ENCODE measurements at regions not wholly inside any gene's neighbourhood (a gene's known extent, or its start where the extent isn't known, plus 50 kb on each side); places are given as distances from the start of the nearest gene placed in this dataset.

- no peak for DNase-seq (ENCODE audit: low spot score)
- no peak for ATAC-seq (ENCODE audit: low read depth)
- Histone ChIP-seq H3K27me3 (ENCODE audit: insufficient read depth, poor library complexity, severe bottlenecking) (no peaks in the 10 kb centered on the region), H3K4me3 (ENCODE audit: severe bottlenecking) (no peak overlapping the region), H3K9me3 (ENCODE audit: severe bottlenecking) (no peaks in the 10 kb centered on the region), H3K36me3 (ENCODE audit: low read depth) (no peaks in the 10 kb centered on the region), H3K4me1 (ENCODE audit: insufficient read depth, poor library complexity, severe bottlenecking) (no peaks in the 10 kb centered on the region), H3K27ac (ENCODE audit: poor library complexity, severe bottlenecking) (no peak overlapping the region)
- TF ChIP-seq CTCF (IDR thresholded peaks at IDR 0.05; ENCODE audit: poor library complexity, severe bottlenecking) = no peak
Measured at GRCh38 chr4:116346750-116347149, 738.6 kb downstream of the TRAM1L1 start.

- DNase-seq (ENCODE audit: low spot score) (no peak), ATAC-seq (ENCODE audit: low read depth) (no peak)
- H3K4me1 ChIP-seq (ENCODE audit: insufficient read depth, poor library complexity, severe bottlenecking) = no peaks in the 10 kb centered on the region
- no peak overlapping the region for H3K27ac ChIP-seq (ENCODE audit: poor library complexity, severe bottlenecking)
- H3K9me3 ChIP-seq (ENCODE audit: severe bottlenecking) = no peaks in the 10 kb centered on the region
- TF ChIP-seq CTCF (IDR thresholded peaks at IDR 0.05; ENCODE audit: poor library complexity, severe bottlenecking) = no peak
- H3K27me3 ChIP-seq (ENCODE audit: insufficient read depth, poor library complexity, severe bottlenecking) = no peaks in the 10 kb centered on the region
- H3K4me3 ChIP-seq (ENCODE audit: severe bottlenecking) = no peak overlapping the region
- no peaks in the 10 kb centered on the region for H3K36me3 ChIP-seq (ENCODE audit: low read depth)
Measured at GRCh38 chr4:116343809-116344208, 741.6 kb downstream of the TRAM1L1 start.

GRCh38 chr4:116342143-116342542 is 743.2 kb downstream of the TRAM1L1 start:
- TF ChIP-seq CTCF (IDR thresholded peaks at IDR 0.05; ENCODE audit: poor library complexity, severe bottlenecking) = no peak
- ATAC-seq (ENCODE audit: low read depth) (no peak), DNase-seq (ENCODE audit: low spot score) (no peak)
- H3K27ac ChIP-seq (ENCODE audit: poor library complexity, severe bottlenecking) = no peak overlapping the region
- no peaks in the 10 kb centered on the region for H3K36me3 ChIP-seq (ENCODE audit: low read depth)
- peaks cover 2% of the 10 kb centered on the region for H3K4me1 ChIP-seq (ENCODE audit: insufficient read depth, poor library complexity, severe bottlenecking)
- no peaks in the 10 kb centered on the region for H3K9me3 ChIP-seq (ENCODE audit: severe bottlenecking)
- H3K27me3 ChIP-seq (ENCODE audit: insufficient read depth, poor library complexity, severe bottlenecking) = no peaks in the 10 kb centered on the region
- no peak overlapping the region for H3K4me3 ChIP-seq (ENCODE audit: severe bottlenecking)

- no peak for DNase-seq (ENCODE audit: low spot score)
- no peaks in the 10 kb centered on the region for H3K36me3 ChIP-seq (ENCODE audit: low read depth)
- H3K27ac ChIP-seq (ENCODE audit: poor library complexity, severe bottlenecking) = no peak overlapping the region
- H3K4me3 ChIP-seq (ENCODE audit: severe bottlenecking) = no peak overlapping the region
- no peak for ATAC-seq (ENCODE audit: low read depth)
- no peaks in the 10 kb centered on the region for H3K27me3 ChIP-seq (ENCODE audit: insufficient read depth, poor library complexity, severe bottlenecking)
- no peak for TF ChIP-seq CTCF (IDR thresholded peaks at IDR 0.05; ENCODE audit: poor library complexity, severe bottlenecking)
- no peaks in the 10 kb centered on the region for H3K4me1 ChIP-seq (ENCODE audit: insufficient read depth, poor library complexity, severe bottlenecking)
- H3K9me3 ChIP-seq (ENCODE audit: severe bottlenecking) = no peaks in the 10 kb centered on the region
Measured at GRCh38 chr4:116332508-116332907, 752.9 kb downstream of the TRAM1L1 start.

GRCh38 chr4:116328261-116328860 is 757.0 kb downstream of the TRAM1L1 start:
- no peak for TF ChIP-seq CTCF (IDR thresholded peaks at IDR 0.05; ENCODE audit: poor library complexity, severe bottlenecking)
- no peak for DNase-seq (ENCODE audit: low spot score)
- no peaks in the 10 kb centered on the region for H3K4me1 ChIP-seq (ENCODE audit: insufficient read depth, poor library complexity, severe bottlenecking)

More at GRCh38 chr4:116328261-116328860, 757.0 kb downstream of the TRAM1L1 start:
- Histone ChIP-seq H3K27ac (ENCODE audit: poor library complexity, severe bottlenecking) (no peak overlapping the region), H3K27me3 (ENCODE audit: insufficient read depth, poor library complexity, severe bottlenecking) (no peaks in the 10 kb centered on the region), H3K36me3 (ENCODE audit: low read depth) (no peaks in the 10 kb centered on the region), H3K9me3 (ENCODE audit: severe bottlenecking) (no peaks in the 10 kb centered on the region), H3K4me3 (ENCODE audit: severe bottlenecking) (no peak overlapping the region)
- no peak for ATAC-seq (ENCODE audit: low read depth)
